ENCODE measurements at regions not wholly inside any gene's neighbourhood (a gene's known extent, or its start where the extent isn't known, plus 50 kb on each side); places are given as distances from the start of the nearest gene placed in this dataset.

DNA sequence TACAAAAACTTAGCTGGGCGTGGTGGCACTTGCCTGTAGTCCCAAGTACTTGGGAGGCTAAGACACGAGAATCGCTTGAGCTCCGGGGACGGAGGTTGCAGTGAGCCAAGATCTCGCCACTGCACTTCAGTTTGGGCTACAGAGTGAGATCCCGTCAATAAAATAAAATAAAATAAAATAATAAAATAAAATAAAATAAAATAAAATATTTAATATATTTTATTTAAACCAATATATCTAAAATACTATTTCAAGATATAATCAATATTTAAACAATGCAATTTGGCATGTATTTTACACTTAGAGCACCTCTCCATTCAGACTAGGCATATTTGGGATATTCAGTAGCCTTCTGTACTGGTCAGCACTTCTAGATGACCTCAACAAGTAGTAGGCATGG, 142.1 kb downstream of the FOXA2 start:
- DNase-seq (ENCODE audit: insufficient read length, low spot score) (no peak), FAIRE-seq (no peak)
- TF ChIP-seq TAF1 (IDR thresholded peaks at IDR 0.05; ENCODE audit: low read depth, low read length), result no peak
- TF ChIP-seq PAX5 (IDR thresholded peaks at IDR 0.05; ENCODE audit: insufficient read depth, low read length, severe bottlenecking), result no peak
- no peak for TF ChIP-seq SPI1 (IDR thresholded peaks at IDR 0.05; ENCODE audit: low read depth, low read length)
- no peak for TF ChIP-seq POLR2A (IDR thresholded peaks at IDR 0.05; ENCODE audit: low read depth, low read length)
- no peak for TF ChIP-seq POLR2AphosphoS5 (IDR thresholded peaks at IDR 0.05; ENCODE audit: low read depth, low read length)
- TF ChIP-seq POU2F2 (IDR thresholded peaks at IDR 0.05; ENCODE audit: low read depth, low read length), result no peak

DNA sequence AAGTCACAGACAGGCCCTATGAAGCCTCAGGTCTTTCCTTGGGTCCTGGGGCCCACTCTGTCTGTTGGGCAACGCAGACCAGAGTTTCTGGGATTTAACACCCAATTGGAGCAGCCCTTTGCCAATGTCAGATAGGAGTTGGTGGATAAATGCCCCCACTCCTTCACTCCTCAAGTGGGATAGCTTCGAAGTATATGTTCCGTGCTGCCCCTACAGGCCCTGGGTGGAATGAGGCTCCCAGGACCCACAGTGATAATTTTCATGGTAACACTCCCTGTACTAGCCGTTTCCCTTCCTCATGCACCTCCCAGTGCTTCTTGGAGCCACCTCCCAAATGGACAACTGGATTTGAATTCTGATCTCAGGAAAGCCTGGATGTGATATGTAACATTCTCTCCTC, 145.4 kb downstream of the FOXA2 start:
- TF ChIP-seq POU2F2 (IDR thresholded peaks at IDR 0.05; ENCODE audit: low read depth, low read length), result no peak
- TF ChIP-seq PAX5 (IDR thresholded peaks at IDR 0.05; ENCODE audit: insufficient read depth, low read length, severe bottlenecking), result no peak
- no peak for TF ChIP-seq SPI1 (IDR thresholded peaks at IDR 0.05; ENCODE audit: low read depth, low read length)
- TF ChIP-seq POLR2A (IDR thresholded peaks at IDR 0.05; ENCODE audit: low read depth, low read length), result no peak
- no peak for TF ChIP-seq TAF1 (IDR thresholded peaks at IDR 0.05; ENCODE audit: low read depth, low read length)
- TF ChIP-seq POLR2AphosphoS5 (IDR thresholded peaks at IDR 0.05; ENCODE audit: low read depth, low read length), result no peak
- no peak for DNase-seq (ENCODE audit: insufficient read length, low spot score)
- no peak for FAIRE-seq

DNA sequence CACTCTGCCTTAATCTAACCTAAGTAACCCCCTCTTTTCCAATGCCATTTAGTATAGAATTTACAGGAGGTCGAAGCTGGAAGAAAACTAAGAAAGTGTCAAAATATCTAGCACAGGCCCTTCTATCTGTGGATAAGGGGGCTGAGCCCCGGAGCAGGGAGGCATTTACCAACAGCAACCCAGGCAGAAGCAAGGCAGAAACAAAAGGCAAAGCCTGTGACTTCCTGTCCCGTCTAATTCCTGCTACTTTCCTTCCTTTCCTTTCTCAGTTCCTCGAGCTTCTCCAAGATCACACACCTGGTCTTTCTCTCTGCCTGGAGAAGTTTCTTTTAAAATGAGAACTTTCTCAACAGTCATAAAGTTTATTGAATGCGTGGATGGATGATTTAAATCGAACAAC, 146.0 kb downstream of the FOXA2 start:
- no peak for FAIRE-seq
- TF ChIP-seq POLR2AphosphoS5 (IDR thresholded peaks at IDR 0.05; ENCODE audit: low read depth, low read length) (no peak), TAF1 (IDR thresholded peaks at IDR 0.05; ENCODE audit: low read depth, low read length) (no peak), POLR2A (IDR thresholded peaks at IDR 0.05; ENCODE audit: low read depth, low read length) (no peak), PAX5 (IDR thresholded peaks at IDR 0.05; ENCODE audit: insufficient read depth, low read length, severe bottlenecking) (no peak), SPI1 (IDR thresholded peaks at IDR 0.05; ENCODE audit: low read depth, low read length) (no peak), POU2F2 (IDR thresholded peaks at IDR 0.05; ENCODE audit: low read depth, low read length) (no peak)

GRCh38 chr20:22437354-22437753, 147.0 kb downstream of the FOXA2 start:
- no peak for TF ChIP-seq POLR2A (IDR thresholded peaks at IDR 0.05; ENCODE audit: low read depth, low read length)
- no peak for TF ChIP-seq SPI1 (IDR thresholded peaks at IDR 0.05; ENCODE audit: low read depth, low read length)
- FAIRE-seq (no peak), DNase-seq (ENCODE audit: insufficient read length, low spot score) (no peak)

More for the DNA sequence above, 146.0 kb downstream of the FOXA2 start:
- no peak for DNase-seq (ENCODE audit: insufficient read length, low spot score)

DNA sequence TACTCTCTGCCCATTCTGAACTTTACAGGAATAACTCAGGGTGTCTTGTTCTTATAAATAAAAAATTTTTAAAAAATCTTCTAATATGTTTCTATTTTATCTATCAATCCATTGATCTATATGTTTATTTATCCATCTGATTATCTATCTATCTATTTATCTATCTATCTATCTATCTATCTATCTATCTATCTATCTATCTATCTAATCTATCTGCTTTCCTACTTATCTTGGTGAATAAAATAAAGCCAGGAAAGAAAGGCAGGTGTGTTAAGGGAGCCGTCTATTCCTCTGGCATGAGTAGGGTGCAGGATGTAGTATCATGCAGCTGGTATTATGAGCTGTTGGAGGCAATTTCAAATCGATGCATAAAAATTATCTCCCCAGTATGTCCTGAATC, 153.0 kb downstream of the FOXA2 start:
- no peak for FAIRE-seq
- no peak for TF ChIP-seq POLR2A (IDR thresholded peaks at IDR 0.05; ENCODE audit: low read depth, low read length)
- TF ChIP-seq SPI1 (IDR thresholded peaks at IDR 0.05; ENCODE audit: low read depth, low read length), result no peak
- TF ChIP-seq POU2F2 (IDR thresholded peaks at IDR 0.05; ENCODE audit: low read depth, low read length), result no peak
- TF ChIP-seq POLR2AphosphoS5 (IDR thresholded peaks at IDR 0.05; ENCODE audit: low read depth, low read length), result no peak
- TF ChIP-seq TAF1 (IDR thresholded peaks at IDR 0.05; ENCODE audit: low read depth, low read length), result no peak
- no peak for DNase-seq (ENCODE audit: insufficient read length, low spot score)

GRCh38 chr20:22430746-22431168, 153.6 kb downstream of the FOXA2 start:
- no peak for TF ChIP-seq POLR2AphosphoS5 (IDR thresholded peaks at IDR 0.05; ENCODE audit: low read depth, low read length)
- no peak for TF ChIP-seq POLR2A (IDR thresholded peaks at IDR 0.05; ENCODE audit: low read depth, low read length)
- TF ChIP-seq PAX5 (IDR thresholded peaks at IDR 0.05; ENCODE audit: insufficient read depth, low read length, severe bottlenecking), result no peak
- TF ChIP-seq SPI1 (IDR thresholded peaks at IDR 0.05; ENCODE audit: low read depth, low read length), result no peak
- no peak for TF ChIP-seq POU2F2 (IDR thresholded peaks at IDR 0.05; ENCODE audit: low read depth, low read length)
- no peak for TF ChIP-seq TAF1 (IDR thresholded peaks at IDR 0.05; ENCODE audit: low read depth, low read length)
- FAIRE-seq, result no peak
- DNase-seq (ENCODE audit: insufficient read length, low spot score), result no peak

DNA sequence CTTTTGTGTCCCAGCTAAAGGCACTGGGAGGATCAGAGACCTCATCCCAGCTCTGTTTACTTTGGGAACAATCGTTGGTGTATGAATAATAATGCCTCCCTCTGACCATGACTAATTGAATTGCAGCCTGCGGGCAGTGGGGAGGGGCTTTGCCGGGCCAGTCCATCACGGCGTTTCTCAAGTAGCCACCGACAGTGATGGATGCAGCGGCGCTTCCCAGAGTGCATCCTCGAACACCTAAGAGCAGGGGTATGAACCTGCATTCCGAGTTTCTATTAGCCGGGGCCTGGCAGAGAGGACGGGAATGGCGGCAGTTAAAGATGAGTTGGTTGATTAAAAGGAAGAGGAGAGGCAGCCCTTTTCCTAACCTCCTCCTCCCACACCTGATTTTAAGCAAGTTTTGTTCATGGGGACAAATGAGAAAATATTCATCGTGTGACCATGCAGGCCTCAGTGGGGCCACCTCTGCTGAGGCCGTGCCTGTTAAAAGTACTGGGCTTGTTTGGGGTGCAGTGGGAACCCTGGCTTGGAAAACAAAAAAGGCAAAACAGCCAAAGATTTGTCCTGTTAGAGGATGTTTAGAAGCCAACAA, 154.1 kb downstream of the FOXA2 start:
- no peak for TF ChIP-seq POU2F2 (IDR thresholded peaks at IDR 0.05; ENCODE audit: low read depth, low read length)
- TF ChIP-seq TAF1 (IDR thresholded peaks at IDR 0.05; ENCODE audit: low read depth, low read length), result no peak
- no peak for TF ChIP-seq POLR2A (IDR thresholded peaks at IDR 0.05; ENCODE audit: low read depth, low read length)
- no peak for TF ChIP-seq SPI1 (IDR thresholded peaks at IDR 0.05; ENCODE audit: low read depth, low read length)
- TF ChIP-seq PAX5 (IDR thresholded peaks at IDR 0.05; ENCODE audit: insufficient read depth, low read length, severe bottlenecking), result no peak
- no peak for TF ChIP-seq POLR2AphosphoS5 (IDR thresholded peaks at IDR 0.05; ENCODE audit: low read depth, low read length)
- no peak for DNase-seq (ENCODE audit: insufficient read length, low spot score)
- FAIRE-seq, result no peak

DNA sequence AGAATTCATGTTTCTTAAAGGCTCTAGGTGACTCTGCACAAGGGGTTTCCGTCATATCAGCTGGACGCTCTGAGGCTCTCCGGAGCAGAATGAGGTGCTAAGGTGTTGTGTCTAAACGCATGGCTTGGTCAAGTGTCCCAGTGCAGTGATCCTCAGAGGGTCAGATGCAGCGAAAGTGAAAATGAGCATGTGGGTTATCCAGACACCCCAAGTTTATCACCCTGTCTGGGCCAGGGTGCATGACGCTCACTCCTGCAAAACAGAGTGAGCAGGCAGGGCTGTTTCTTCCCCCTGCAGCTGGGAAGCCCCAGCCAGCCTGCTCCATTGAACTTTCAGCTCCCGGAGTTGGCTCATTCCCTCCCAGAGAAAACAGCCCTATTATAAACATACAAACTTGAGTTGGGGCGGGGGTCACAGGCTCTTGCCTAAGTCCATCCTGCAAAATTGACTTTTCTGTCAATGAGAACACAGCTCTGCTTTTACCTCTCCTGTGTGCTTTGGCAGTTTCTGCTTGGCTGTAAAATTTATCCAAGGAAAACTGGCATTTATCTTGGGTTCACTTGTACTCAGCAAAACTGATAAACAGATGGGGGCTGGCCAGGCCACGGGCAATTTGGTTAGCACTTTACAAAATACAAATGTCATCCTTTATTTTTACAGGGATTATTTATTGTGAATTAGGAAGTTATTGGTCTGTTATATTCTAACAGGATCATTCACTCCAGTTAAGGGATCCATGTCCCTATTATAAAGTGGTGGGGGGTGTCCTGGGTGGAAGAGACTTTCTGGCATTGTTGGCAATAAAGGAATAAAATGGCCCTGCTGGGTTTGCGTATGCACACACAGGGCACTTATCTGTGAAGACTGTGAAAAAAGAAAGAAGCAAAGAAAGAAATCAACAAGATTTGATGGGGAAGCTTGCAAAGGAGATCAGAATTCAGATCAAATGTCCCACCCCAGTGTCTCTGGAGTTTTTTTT, 154.9 kb downstream of the FOXA2 start:
- DNase-seq (ENCODE audit: insufficient read length, low spot score) (no peak), FAIRE-seq (no peak)
- TF ChIP-seq TAF1 (IDR thresholded peaks at IDR 0.05; ENCODE audit: low read depth, low read length) (no peak), SPI1 (IDR thresholded peaks at IDR 0.05; ENCODE audit: low read depth, low read length) (no peak), POLR2A (IDR thresholded peaks at IDR 0.05; ENCODE audit: low read depth, low read length) (no peak), PAX5 (IDR thresholded peaks at IDR 0.05; ENCODE audit: insufficient read depth, low read length, severe bottlenecking) (no peak), POU2F2 (IDR thresholded peaks at IDR 0.05; ENCODE audit: low read depth, low read length) (no peak)

DNA sequence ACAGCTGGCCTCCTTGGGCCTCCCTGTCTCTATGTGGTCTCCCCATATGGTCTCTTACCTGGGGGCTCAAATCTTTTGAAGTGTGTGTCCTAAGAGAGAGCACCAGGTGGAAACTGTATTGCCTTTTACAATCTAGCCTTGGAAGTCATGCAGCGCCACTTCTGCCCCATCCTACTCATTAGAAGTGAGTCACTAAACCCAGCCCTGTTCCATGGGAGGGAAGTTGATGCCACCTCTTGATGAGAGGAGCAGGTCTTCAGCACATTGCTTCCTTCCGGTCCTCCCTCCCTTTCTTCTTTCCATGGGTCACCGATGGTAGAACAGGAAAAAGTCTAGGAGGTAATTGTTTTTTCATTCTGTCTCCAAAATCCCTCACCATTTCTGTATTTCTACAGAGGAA, 156.3 kb downstream of the FOXA2 start:
- FAIRE-seq (no peak), DNase-seq (ENCODE audit: insufficient read length, low spot score) (no peak)
- TF ChIP-seq PAX5 (IDR thresholded peaks at IDR 0.05; ENCODE audit: insufficient read depth, low read length, severe bottlenecking) (no peak), POLR2A (IDR thresholded peaks at IDR 0.05; ENCODE audit: low read depth, low read length) (no peak), POLR2AphosphoS5 (IDR thresholded peaks at IDR 0.05; ENCODE audit: low read depth, low read length) (no peak), POU2F2 (IDR thresholded peaks at IDR 0.05; ENCODE audit: low read depth, low read length) (no peak), SPI1 (IDR thresholded peaks at IDR 0.05; ENCODE audit: low read depth, low read length) (no peak), TAF1 (IDR thresholded peaks at IDR 0.05; ENCODE audit: low read depth, low read length) (no peak)
